Activated naive CD4-positive, alpha-beta T cell treated with anti-CD3 and anti-CD28 coated beads for 36 hours (primary cell): ENCODE measurements at regions not wholly inside any gene's neighbourhood (a gene's known extent, or its start where the extent isn't known, plus 50 kb on each side); places are given as distances from the start of the nearest gene placed in this dataset.

ENCODE experiments used
- CTCF ChIA-PET: fragments of 350-600 bp; sonication (Branson Sonifier 250); formaldehyde crosslinking; loops from one replicate; lab custom pipeline; 2021; ENCODE audit warnings: antibody characterized with exemption; lab: Charles Lee
- DNase-seq: peaks from one replicate; pipeline ENCODE4 v3.0.0-alpha.2; 2020
- H3K27ac Mint-ChIP-seq: one replicate; pipeline ENCODE4 v1.8.0; 2021; ENCODE audit warnings: mild to moderate bottlenecking, mixed read lengths
- H3K27me3 Mint-ChIP-seq: one replicate; pipeline ENCODE4 v1.8.0; 2021; ENCODE audit warnings: low read depth, mixed read lengths
- H3K36me3 Mint-ChIP-seq: one replicate; pipeline ENCODE4 v1.8.0; 2021; ENCODE audit warnings: low read depth, mixed read lengths
- H3K4me1 Mint-ChIP-seq: one replicate; pipeline ENCODE4 v1.8.0; 2021; ENCODE audit warnings: low read depth, mixed read lengths
- H3K4me3 Mint-ChIP-seq: one replicate; pipeline ENCODE4 v1.8.0; 2021; ENCODE audit warnings: mild to moderate bottlenecking, moderate library complexity, mixed read lengths
- H3K9me3 Mint-ChIP-seq: one replicate; pipeline ENCODE4 v1.8.0; 2021; ENCODE audit warnings: mixed read lengths
- intact Hi-C: fragments of 100-400 bp; cut with micrococcal nuclease; formaldehyde crosslinking; loops from one replicate; pipeline ENCODE4 v1.15.1; 2023

DNA sequence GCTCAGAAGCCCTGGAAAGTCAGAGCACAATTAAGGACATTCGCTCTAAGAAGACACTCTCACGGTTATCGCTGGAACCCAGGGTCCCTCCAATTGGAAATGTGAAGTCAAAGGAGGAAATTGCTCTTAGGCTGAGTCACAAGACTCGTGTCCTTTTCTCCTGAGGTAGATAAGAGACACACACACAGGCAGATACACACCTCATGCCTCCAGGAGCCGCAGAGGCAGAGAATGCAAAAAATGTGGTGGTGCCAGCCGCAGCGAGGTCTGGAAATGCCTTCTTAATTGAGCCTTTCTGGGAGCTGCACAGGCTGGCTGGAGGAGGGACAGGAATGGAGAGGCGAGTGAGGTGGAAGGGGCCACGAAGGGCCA lies 189.3 kb downstream of the OPA1 start:
- Mint-ChIP-seq H3K4me1 (no peaks in the 10 kb centered on the region), H3K27me3 (peaks cover 25% of the 10 kb centered on the region), H3K4me3 (no peak overlapping the region), H3K9me3 (no peaks in the 10 kb centered on the region), H3K27ac (no peak overlapping the region), H3K36me3 (no peaks in the 10 kb centered on the region)
- DNase-seq = no peak
- CTCF ChIA-PET = interaction anchor here (1.4 to 1.8 kb wide), 2 partner anchors 347 to 543 kb away, joined by 3 to 5 read pairs; no protein-coding TSS in a partner anchor
- intact Hi-C loops = no loop called here

- intact Hi-C loops = no loop called here
- CTCF ChIA-PET = no interaction called here
- DNase-seq = no peak
- Mint-ChIP-seq H3K9me3 (no peaks in the 10 kb centered on the region), H3K4me3 (no peak overlapping the region), H3K4me1 (no peaks in the 10 kb centered on the region), H3K36me3 (no peaks in the 10 kb centered on the region), H3K27me3 (peaks cover 25% of the 10 kb centered on the region), H3K27ac (no peak overlapping the region)
Observed at GRCh38 chr3:193782747-193783146, 189.7 kb downstream of the OPA1 start.

- H3K27me3 Mint-ChIP-seq = peaks cover 25% of the 10 kb centered on the region
- no peaks in the 10 kb centered on the region for H3K36me3 Mint-ChIP-seq
- CTCF ChIA-PET = interaction anchor here (1.8 kb wide), 1 partner anchor 533 kb away, joined by 9 read pairs; no protein-coding TSS in a partner anchor
- no peak overlapping the region for H3K27ac Mint-ChIP-seq
- no peaks in the 10 kb centered on the region for H3K4me1 Mint-ChIP-seq
- no peaks in the 10 kb centered on the region for H3K9me3 Mint-ChIP-seq
- intact Hi-C loops = no loop called here
- H3K4me3 Mint-ChIP-seq = no peak overlapping the region
- DNase-seq = no peak
Observed at GRCh38 chr3:193783166-193783896, 190.3 kb downstream of the OPA1 start.

DNA sequence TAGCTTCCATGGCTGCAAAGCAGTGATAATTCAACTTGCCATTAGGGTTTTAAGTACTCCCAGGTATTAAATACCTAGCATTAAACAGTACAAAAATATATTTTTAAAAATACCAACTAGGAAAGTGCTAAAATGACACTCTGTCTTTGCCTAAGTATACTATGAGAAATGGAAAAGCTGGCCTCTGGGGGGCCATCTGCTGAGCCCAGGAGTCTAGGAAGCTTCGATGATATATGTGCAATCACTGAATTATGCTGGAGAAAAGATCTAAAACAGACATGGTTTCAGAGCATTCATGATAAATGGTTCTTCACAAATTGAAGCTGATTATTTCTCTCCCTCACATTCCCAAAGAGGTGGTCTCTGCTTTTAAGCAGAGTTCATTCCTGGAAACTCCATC lies 191.8 kb downstream of the OPA1 start:
- no peaks in the 10 kb centered on the region for H3K4me1 Mint-ChIP-seq
- DNase-seq = no peak
- CTCF ChIA-PET = interaction anchor here (1.8 kb wide), 1 partner anchor 531 kb away, joined by 9 read pairs; no protein-coding TSS in a partner anchor
- H3K4me3 Mint-ChIP-seq = no peak overlapping the region
- intact Hi-C loops = loop anchor here (5.0 kb wide), 1 partner anchor 118 kb away; no protein-coding TSS in a partner anchor
- no peaks in the 10 kb centered on the region for H3K36me3 Mint-ChIP-seq
- H3K27ac Mint-ChIP-seq = no peak overlapping the region
- H3K9me3 Mint-ChIP-seq = no peaks in the 10 kb centered on the region
- H3K27me3 Mint-ChIP-seq = peaks cover 15% of the 10 kb centered on the region

- no peaks in the 10 kb centered on the region for H3K36me3 Mint-ChIP-seq
- H3K4me1 Mint-ChIP-seq = no peaks in the 10 kb centered on the region
- no peak overlapping the region for H3K4me3 Mint-ChIP-seq
- CTCF ChIA-PET = interaction anchor here (1.5 kb wide), 1 partner anchor 11 kb away, joined by 4 read pairs; no protein-coding TSS in a partner anchor
- no peak for DNase-seq
- intact Hi-C loops = loop anchor here (5.0 kb wide), 1 partner anchor 120 kb away; no protein-coding TSS in a partner anchor
- H3K27ac Mint-ChIP-seq = no peak overlapping the region
- H3K9me3 Mint-ChIP-seq = no peaks in the 10 kb centered on the region
- peaks cover 6% of the 10 kb centered on the region for H3K27me3 Mint-ChIP-seq
Observed at GRCh38 chr3:193787496-193787870, 194.5 kb downstream of the OPA1 start.

GRCh38 chr3:193788189-193788991 lies 195.4 kb downstream of the OPA1 start:
- Mint-ChIP-seq H3K9me3 (no peaks in the 10 kb centered on the region), H3K4me3 (no peak overlapping the region), H3K27ac (no peak overlapping the region), H3K4me1 (no peaks in the 10 kb centered on the region), H3K27me3 (peaks cover 7% of the 10 kb centered on the region), H3K36me3 (no peaks in the 10 kb centered on the region)
- DNase-seq = peak; percentile 49
- intact Hi-C loops = loop anchor here (1.0 to 5.0 kb wide), 4 partner anchors 121 to 527 kb away; no protein-coding TSS in a partner anchor
- CTCF ChIA-PET = interaction anchor here (0.6 to 1.5 kb wide), 4 partner anchors 12 to 528 kb away, joined by 3 to 7 read pairs (median 4); no protein-coding TSS in a partner anchor

DNA sequence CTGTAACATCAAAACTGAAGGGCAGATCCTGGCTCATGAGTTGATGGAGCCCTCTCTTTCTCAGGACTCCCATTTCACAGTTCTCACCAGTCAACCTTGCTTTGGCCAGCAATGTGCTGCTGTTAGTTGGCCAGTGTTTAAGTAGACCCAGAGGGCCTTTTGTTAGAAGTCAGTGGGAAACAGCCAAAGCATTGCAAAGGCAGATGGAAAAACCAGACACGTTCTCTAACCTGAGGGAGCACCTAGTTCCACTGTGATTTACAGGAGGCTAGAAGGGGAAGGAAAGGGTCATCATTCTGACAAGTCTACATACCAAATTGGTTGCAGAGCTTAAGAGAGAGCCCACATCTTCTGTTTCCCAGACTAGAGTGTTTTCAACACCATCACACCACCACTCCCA lies 196.4 kb downstream of the OPA1 start:
- intact Hi-C loops = loop anchor here (5.0 kb wide), 1 partner anchor 122 kb away; no protein-coding TSS in a partner anchor
- CTCF ChIA-PET = interaction anchor here (1.5 kb wide), 1 partner anchor 527 kb away, joined by 7 read pairs; no protein-coding TSS in a partner anchor
- H3K4me1 Mint-ChIP-seq = no peaks in the 10 kb centered on the region
- peaks cover 5% of the 10 kb centered on the region for H3K27me3 Mint-ChIP-seq
- DNase-seq = no peak
- H3K4me3 Mint-ChIP-seq = no peak overlapping the region
- H3K36me3 Mint-ChIP-seq = no peaks in the 10 kb centered on the region
- no peak overlapping the region for H3K27ac Mint-ChIP-seq
- no peaks in the 10 kb centered on the region for H3K9me3 Mint-ChIP-seq

GRCh38 chr3:193790086-193790990 lies 197.3 kb downstream of the OPA1 start:
- no peaks in the 10 kb centered on the region for H3K36me3 Mint-ChIP-seq
- intact Hi-C loops = no loop called here
- H3K9me3 Mint-ChIP-seq = no peaks in the 10 kb centered on the region
- CTCF ChIA-PET = no interaction called here
- H3K4me3 Mint-ChIP-seq = no peak overlapping the region
- DNase-seq = no peak
- H3K4me1 Mint-ChIP-seq = no peaks in the 10 kb centered on the region
- no peak overlapping the region for H3K27ac Mint-ChIP-seq
- H3K27me3 Mint-ChIP-seq = peaks cover 5% of the 10 kb centered on the region

DNA sequence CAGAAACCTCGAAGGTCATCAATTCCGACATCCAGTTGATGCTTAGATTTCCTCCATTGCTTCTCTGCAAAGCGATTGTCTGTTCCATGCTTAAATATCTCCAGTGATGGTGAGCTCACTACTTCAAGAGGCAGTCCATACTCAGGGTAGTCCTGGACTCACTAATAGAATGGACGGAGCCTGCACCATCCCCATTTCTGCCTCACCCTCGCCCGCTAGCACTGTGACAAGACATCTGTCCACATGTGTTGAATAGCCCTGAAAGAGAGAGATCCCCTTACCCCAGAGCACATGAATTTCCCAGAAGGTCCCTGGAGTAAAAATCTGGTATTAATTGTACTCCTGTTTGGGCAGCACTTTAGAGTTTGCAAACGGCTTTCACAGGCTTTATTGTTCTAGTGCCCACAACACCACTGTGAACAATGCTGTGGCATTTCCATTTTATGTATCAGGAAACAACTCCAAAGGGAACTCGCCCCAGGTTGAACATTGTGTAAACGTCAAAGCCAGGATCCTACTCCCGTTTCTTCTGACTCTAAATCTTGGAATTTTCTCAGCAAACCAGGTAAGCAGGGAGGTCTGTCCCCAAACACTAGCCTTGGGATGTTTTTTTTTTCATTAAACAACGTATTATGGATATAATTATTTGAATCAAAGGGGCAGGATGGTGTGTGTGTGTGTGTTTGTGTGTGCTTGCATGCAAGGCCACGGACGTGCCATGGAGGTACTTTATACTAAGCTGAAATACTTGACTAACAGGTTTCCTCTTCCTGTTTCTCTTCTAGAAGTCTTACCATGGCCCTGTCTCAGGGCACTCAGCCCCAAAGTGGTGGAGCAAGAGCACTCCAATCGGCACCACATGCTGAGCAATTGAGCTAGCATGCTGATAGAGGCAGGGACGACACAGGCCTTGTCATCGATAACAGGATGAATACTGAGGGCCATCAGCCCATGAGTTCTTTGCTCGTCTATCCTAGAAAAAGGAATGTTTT lies 198.3 kb downstream of the OPA1 start:
- no peak overlapping the region for H3K4me3 Mint-ChIP-seq
- CTCF ChIA-PET = no interaction called here
- no peak overlapping the region for H3K27ac Mint-ChIP-seq
- H3K4me1 Mint-ChIP-seq = no peaks in the 10 kb centered on the region
- H3K9me3 Mint-ChIP-seq = no peaks in the 10 kb centered on the region
- DNase-seq = no peak
- no peaks in the 10 kb centered on the region for H3K36me3 Mint-ChIP-seq
- intact Hi-C loops = no loop called here
- peaks cover 5% of the 10 kb centered on the region for H3K27me3 Mint-ChIP-seq

DNA sequence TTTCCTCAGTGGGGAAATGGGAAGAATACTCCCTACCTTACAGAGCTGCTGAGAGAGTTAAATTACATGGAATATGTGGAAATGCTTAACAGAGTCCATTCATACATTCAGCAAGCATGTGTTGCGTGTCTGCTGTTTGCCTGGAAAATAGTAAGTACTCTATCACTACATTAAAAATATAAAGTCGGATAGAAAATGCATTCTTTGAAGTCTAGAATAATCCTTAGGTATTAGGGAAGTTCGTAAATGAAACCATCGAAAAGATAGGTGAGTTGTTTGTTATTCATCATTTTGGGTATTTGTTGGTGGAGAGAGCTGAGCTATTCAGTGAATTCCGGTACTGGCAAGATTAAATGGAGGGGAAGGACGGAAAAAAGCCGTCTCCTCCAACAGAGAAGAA lies 200.1 kb downstream of the OPA1 start:
- Mint-ChIP-seq H3K4me3 (no peak overlapping the region), H3K9me3 (no peaks in the 10 kb centered on the region), H3K4me1 (no peaks in the 10 kb centered on the region), H3K36me3 (no peaks in the 10 kb centered on the region), H3K27ac (no peak overlapping the region), H3K27me3 (peaks cover 5% of the 10 kb centered on the region)
- intact Hi-C loops = no loop called here
- CTCF ChIA-PET = no interaction called here
- DNase-seq = no peak
